ENCODE measurements at regions not wholly inside any gene's neighbourhood (a gene's known extent, or its start where the extent isn't known, plus 50 kb on each side); places are given as distances from the start of the nearest gene placed in this dataset.

DNA sequence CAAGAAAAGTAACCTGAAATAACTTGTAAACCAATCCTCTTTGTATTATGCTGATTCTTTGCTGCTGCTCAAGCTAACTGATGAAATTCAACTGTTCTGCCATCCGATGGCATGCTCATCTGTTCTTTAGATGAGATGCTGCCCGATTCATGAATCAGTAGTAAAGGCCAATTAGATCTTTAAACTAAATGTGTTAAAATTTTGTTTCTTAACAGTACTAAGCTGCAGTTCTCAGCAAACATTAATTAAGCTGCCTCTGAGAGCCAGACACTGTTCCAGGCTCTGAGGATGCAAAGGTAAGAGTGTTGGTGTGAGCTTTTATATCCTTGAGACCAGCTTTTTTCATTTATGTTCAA lies 77.0 kb upstream of the NT5E start:
- no peak overlapping the region for H3K9ac ChIP-seq (ENCODE audit: low read length)
- no peak overlapping the region for H3K18ac ChIP-seq (ENCODE audit: low read depth in 1 of 2, low read length in 2 of 2)
- no peak overlapping the region for H4K91ac ChIP-seq (ENCODE audit: low read length)
- H3K4me2 ChIP-seq (ENCODE audit: low read length, poor library complexity, severe bottlenecking), result no peak overlapping the region
- no peaks in the 10 kb centered on the region for H3K27me3 ChIP-seq (ENCODE audit: control insufficient read depth in 1 of 2, insufficient read depth in 1 of 2, low read length in 2 of 2)
- H3K27ac ChIP-seq (ENCODE audit: low read length, poor library complexity, severe bottlenecking), result no peak overlapping the region
- H2BK15ac ChIP-seq (ENCODE audit: low read depth, poor library complexity, severe bottlenecking), result no peak overlapping the region
- no peak overlapping the region for H2BK12ac ChIP-seq (ENCODE audit: low read length in 2 of 2)
- H4K8ac ChIP-seq (ENCODE audit: low read length), result no peak overlapping the region
- H3K23ac ChIP-seq (ENCODE audit: low read length in 2 of 2), result no peak overlapping the region
- H2AK5ac ChIP-seq (ENCODE audit: low read length, severe bottlenecking), result no peak overlapping the region
- H3K36me3 ChIP-seq (ENCODE audit: control insufficient read depth in 1 of 2, insufficient read depth in 2 of 2, low read depth in 1 of 2, low read length in 2 of 2), result no peaks in the 10 kb centered on the region
- H3K4me1 ChIP-seq (ENCODE audit: control insufficient read depth, insufficient read depth, low read depth, low read length), result no peaks in the 10 kb centered on the region
- H2AFZ ChIP-seq (ENCODE audit: low read depth, low read length), result no peak overlapping the region
- H3K14ac ChIP-seq (ENCODE audit: low read length in 2 of 2), result no peak overlapping the region
- no peak for DNase-seq
- H3K4me3 ChIP-seq (ENCODE audit: insufficient read depth in 1 of 2, low read depth in 1 of 2, low read length in 2 of 2), result no peak overlapping the region
- H3K4ac ChIP-seq (ENCODE audit: low read depth in 1 of 2, low read length in 2 of 2), result no peak overlapping the region
- H2BK120ac ChIP-seq (ENCODE audit: low read depth, low read length), result no peak overlapping the region
- no peaks in the 10 kb centered on the region for H3K79me1 ChIP-seq (replicated peaks; ENCODE audit: low read length, poor library complexity, severe bottlenecking)
- no peak overlapping the region for H2BK5ac ChIP-seq (ENCODE audit: low read depth, low read length, poor library complexity, severe bottlenecking)
- H3K9me3 ChIP-seq (ENCODE audit: control insufficient read depth, low read length), result no peaks in the 10 kb centered on the region
- 54% methylated on average over 2 of the region's 2 CpGs for WGBS

DNA sequence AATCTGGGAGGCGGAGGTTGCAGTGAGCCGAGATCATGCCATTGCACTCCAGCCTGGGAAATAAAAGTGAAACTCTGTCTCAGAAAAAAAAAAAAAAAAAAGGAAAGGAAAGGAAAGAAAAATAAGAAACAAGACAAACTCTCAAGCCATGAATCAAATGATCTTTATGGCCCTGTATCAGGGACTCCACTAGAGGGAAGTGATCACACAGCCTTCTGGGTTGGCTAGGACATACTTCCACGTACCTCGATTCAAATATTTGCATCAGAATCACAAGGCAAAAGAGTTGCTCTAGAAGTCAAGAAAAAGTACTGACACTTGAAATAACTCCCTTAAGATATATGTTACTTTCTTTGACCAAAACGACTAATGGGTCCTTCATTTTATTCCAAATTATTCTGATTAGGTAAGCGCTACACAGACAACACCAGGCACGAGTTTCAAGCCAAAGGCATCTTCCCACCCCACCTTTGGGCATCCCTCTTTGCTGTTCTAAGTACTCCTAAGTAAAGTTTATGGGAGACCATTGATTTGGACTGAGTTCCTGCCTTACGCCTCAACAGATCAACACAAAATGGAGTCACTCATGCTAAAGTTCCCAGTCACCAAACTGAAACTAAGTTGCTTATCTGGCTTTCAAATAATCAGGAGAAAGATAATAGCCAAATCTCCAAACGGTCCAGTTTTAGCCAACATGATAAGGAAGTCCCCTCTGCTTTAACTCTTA lies 77.5 kb upstream of the NT5E start:
- no peak overlapping the region for H3K23ac ChIP-seq (ENCODE audit: low read length in 2 of 2)
- no peaks in the 10 kb centered on the region for H3K36me3 ChIP-seq (ENCODE audit: control insufficient read depth in 1 of 2, insufficient read depth in 2 of 2, low read depth in 1 of 2, low read length in 2 of 2)
- no peaks in the 10 kb centered on the region for H3K9me3 ChIP-seq (ENCODE audit: control insufficient read depth, low read length)
- H2BK12ac ChIP-seq (ENCODE audit: low read length in 2 of 2), result no peak overlapping the region
- no peak overlapping the region for H4K91ac ChIP-seq (ENCODE audit: low read length)
- no peak overlapping the region for H2BK5ac ChIP-seq (ENCODE audit: low read depth, low read length, poor library complexity, severe bottlenecking)
- DNase-seq, result no peak
- H3K14ac ChIP-seq (ENCODE audit: low read length in 2 of 2), result no peak overlapping the region
- no peak overlapping the region for H2AFZ ChIP-seq (ENCODE audit: low read depth, low read length)
- H4K8ac ChIP-seq (ENCODE audit: low read length), result no peak overlapping the region
- no peak overlapping the region for H2AK5ac ChIP-seq (ENCODE audit: low read length, severe bottlenecking)
- no peaks in the 10 kb centered on the region for H3K27me3 ChIP-seq (ENCODE audit: control insufficient read depth in 1 of 2, insufficient read depth in 1 of 2, low read length in 2 of 2)
- H3K79me1 ChIP-seq (replicated peaks; ENCODE audit: low read length, poor library complexity, severe bottlenecking), result no peaks in the 10 kb centered on the region
- no peak overlapping the region for H2BK120ac ChIP-seq (ENCODE audit: low read depth, low read length)
- no peaks in the 10 kb centered on the region for H3K4me1 ChIP-seq (ENCODE audit: control insufficient read depth, insufficient read depth, low read depth, low read length)
- no peak overlapping the region for H3K4me2 ChIP-seq (ENCODE audit: low read length, poor library complexity, severe bottlenecking)
- no peak overlapping the region for H3K9ac ChIP-seq (ENCODE audit: low read length)
- H3K18ac ChIP-seq (ENCODE audit: low read depth in 1 of 2, low read length in 2 of 2), result no peak overlapping the region
- no peak overlapping the region for H3K27ac ChIP-seq (ENCODE audit: low read length, poor library complexity, severe bottlenecking)
- H2BK15ac ChIP-seq (ENCODE audit: low read depth, poor library complexity, severe bottlenecking), result no peak overlapping the region
- no peak overlapping the region for H3K4me3 ChIP-seq (ENCODE audit: insufficient read depth in 1 of 2, low read depth in 1 of 2, low read length in 2 of 2)
- 84% methylated on average over 9 of the region's 9 CpGs for WGBS
- no peak overlapping the region for H3K4ac ChIP-seq (ENCODE audit: low read depth in 1 of 2, low read length in 2 of 2)

- no peak overlapping the region for H3K4ac ChIP-seq (ENCODE audit: low read depth in 1 of 2, low read length in 2 of 2)
- no peak overlapping the region for H4K91ac ChIP-seq (ENCODE audit: low read length)
- H3K36me3 ChIP-seq (ENCODE audit: control insufficient read depth in 1 of 2, insufficient read depth in 2 of 2, low read depth in 1 of 2, low read length in 2 of 2), result no peaks in the 10 kb centered on the region
- H3K14ac ChIP-seq (ENCODE audit: low read length in 2 of 2), result no peak overlapping the region
- H3K23ac ChIP-seq (ENCODE audit: low read length in 2 of 2), result no peak overlapping the region
- no peak for DNase-seq
- H2BK12ac ChIP-seq (ENCODE audit: low read length in 2 of 2), result no peak overlapping the region
- H3K9ac ChIP-seq (ENCODE audit: low read length), result no peak overlapping the region
- WGBS, result 45% methylated on average over 4 of the region's 5 CpGs
- H3K27me3 ChIP-seq (ENCODE audit: control insufficient read depth in 1 of 2, insufficient read depth in 1 of 2, low read length in 2 of 2), result no peaks in the 10 kb centered on the region
- no peak overlapping the region for H3K18ac ChIP-seq (ENCODE audit: low read depth in 1 of 2, low read length in 2 of 2)
- H2BK5ac ChIP-seq (ENCODE audit: low read depth, low read length, poor library complexity, severe bottlenecking), result no peak overlapping the region
- H2BK120ac ChIP-seq (ENCODE audit: low read depth, low read length), result no peak overlapping the region
- H3K79me1 ChIP-seq (replicated peaks; ENCODE audit: low read length, poor library complexity, severe bottlenecking), result no peaks in the 10 kb centered on the region
- no peak overlapping the region for H3K4me3 ChIP-seq (ENCODE audit: insufficient read depth in 1 of 2, low read depth in 1 of 2, low read length in 2 of 2)
- H3K4me1 ChIP-seq (ENCODE audit: control insufficient read depth, insufficient read depth, low read depth, low read length), result no peaks in the 10 kb centered on the region
- no peak overlapping the region for H2BK15ac ChIP-seq (ENCODE audit: low read depth, poor library complexity, severe bottlenecking)
- no peak overlapping the region for H2AFZ ChIP-seq (ENCODE audit: low read depth, low read length)
- H2AK5ac ChIP-seq (ENCODE audit: low read length, severe bottlenecking), result no peak overlapping the region
- H3K9me3 ChIP-seq (ENCODE audit: control insufficient read depth, low read length), result no peaks in the 10 kb centered on the region
- H3K4me2 ChIP-seq (ENCODE audit: low read length, poor library complexity, severe bottlenecking), result no peak overlapping the region
- H3K27ac ChIP-seq (ENCODE audit: low read length, poor library complexity, severe bottlenecking), result no peak overlapping the region
- no peak overlapping the region for H4K8ac ChIP-seq (ENCODE audit: low read length)
Measured at GRCh38 chr6:85368631-85369030, 81.3 kb upstream of the NT5E start.

- Histone ChIP-seq H4K8ac (ENCODE audit: low read length) (no peak overlapping the region), H4K91ac (ENCODE audit: low read length) (no peak overlapping the region), H3K4me1 (ENCODE audit: control insufficient read depth, insufficient read depth, low read depth, low read length) (peaks cover 7% of the 10 kb centered on the region), H2BK5ac (ENCODE audit: low read depth, low read length, poor library complexity, severe bottlenecking) (no peak overlapping the region), H3K27me3 (ENCODE audit: control insufficient read depth in 1 of 2, insufficient read depth in 1 of 2, low read length in 2 of 2) (no peaks in the 10 kb centered on the region), H3K4me3 (ENCODE audit: insufficient read depth in 1 of 2, low read depth in 1 of 2, low read length in 2 of 2) (no peak overlapping the region), H2AFZ (ENCODE audit: low read depth, low read length) (no peak overlapping the region), H3K36me3 (ENCODE audit: control insufficient read depth in 1 of 2, insufficient read depth in 2 of 2, low read depth in 1 of 2, low read length in 2 of 2) (no peaks in the 10 kb centered on the region), H2BK120ac (ENCODE audit: low read depth, low read length) (no peak overlapping the region), H3K9ac (ENCODE audit: low read length) (peak overlapping the region; percentile 38), H3K4me2 (ENCODE audit: low read length, poor library complexity, severe bottlenecking) (no peak overlapping the region), H3K4ac (ENCODE audit: low read depth in 1 of 2, low read length in 2 of 2) (no peak overlapping the region), H3K79me1 (replicated peaks; ENCODE audit: low read length, poor library complexity, severe bottlenecking) (peaks cover 1% of the 10 kb centered on the region), H3K27ac (ENCODE audit: low read length, poor library complexity, severe bottlenecking) (peak overlapping the region; percentile 3), H3K9me3 (ENCODE audit: control insufficient read depth, low read length) (no peaks in the 10 kb centered on the region), H2BK12ac (ENCODE audit: low read length in 2 of 2) (no peak overlapping the region), H2AK5ac (ENCODE audit: low read length, severe bottlenecking) (no peak overlapping the region), H3K18ac (ENCODE audit: low read depth in 1 of 2, low read length in 2 of 2) (no peak overlapping the region), H3K23ac (ENCODE audit: low read length in 2 of 2) (no peak overlapping the region), H2BK15ac (ENCODE audit: low read depth, poor library complexity, severe bottlenecking) (no peak overlapping the region), H3K14ac (ENCODE audit: low read length in 2 of 2) (no peak overlapping the region)
- 75% methylated on average over 2 of the region's 2 CpGs for WGBS
- no peak for DNase-seq
Measured at GRCh38 chr6:85364344-85364743, 85.5 kb upstream of the NT5E start.

All from mesenchymal stem cell (in vitro differentiated cells and primary cell).